ENCODE measurements at regions not wholly inside any gene's neighbourhood (a gene's known extent, or its start where the extent isn't known, plus 50 kb on each side); places are given as distances from the start of the nearest gene placed in this dataset.

- H3K27me3 ChIP-seq, result no peaks in the 10 kb centered on the region
- TF ChIP-seq CTCF (IDR thresholded peaks at IDR 0.05 in 4 of 5, conservative IDR thresholded peaks at IDR 0.05 in 1 of 5) (no peak), POLR2A (IDR thresholded peaks at IDR 0.05) (no peak)
- no peaks in the 10 kb centered on the region for H3K4me1 ChIP-seq
- no peak for ATAC-seq
- no peak overlapping the region for H3K27ac ChIP-seq
- H3K36me3 ChIP-seq, result no peaks in the 10 kb centered on the region
- DNase-seq, result no peak
- in situ Hi-C loops (cut with MboI; ENCODE audit: low sequenced_read_pairs in 4 of 4) (no loop called here), intact Hi-C loops (cut with DNase I; ENCODE audit: low total_unique reads) (no loop called here)
- H3K9me3 ChIP-seq, result peaks cover 0 to 4% (median 0%) of the 10 kb centered on the region in 3 donors
- H3K4me3 ChIP-seq, result no peak overlapping the region
These were observed 86.0 kb downstream of the DTWD1 start for GRCh38 chr15:49706805-49707204.

GRCh38 chr15:49707598-49707997, 86.8 kb downstream of the DTWD1 start:
- TF ChIP-seq CTCF (IDR thresholded peaks at IDR 0.05 in 4 of 5, conservative IDR thresholded peaks at IDR 0.05 in 1 of 5), result no peak
- no peak for TF ChIP-seq POLR2A (IDR thresholded peaks at IDR 0.05)
- Histone ChIP-seq H3K36me3 (no peaks in the 10 kb centered on the region), H3K4me3 (no peak overlapping the region), H3K9me3 (peaks cover 0 to 4% (median 0%) of the 10 kb centered on the region in 3 donors), H3K4me1 (no peaks in the 10 kb centered on the region), H3K27me3 (no peaks in the 10 kb centered on the region), H3K27ac (no peak overlapping the region)
- in situ Hi-C loops (cut with MboI; ENCODE audit: low sequenced_read_pairs in 4 of 4), result no loop called here
- ATAC-seq (no peak), DNase-seq (no peak)
- intact Hi-C loops (cut with DNase I; ENCODE audit: low total_unique reads), result no loop called here

- H3K4me3 ChIP-seq, result no peak overlapping the region
- DNase-seq (no peak), ATAC-seq (no peak)
- in situ Hi-C loops (cut with MboI; ENCODE audit: low sequenced_read_pairs in 4 of 4) (no loop called here), intact Hi-C loops (cut with DNase I; ENCODE audit: low total_unique reads) (no loop called here)
- H3K4me1 ChIP-seq, result no peaks in the 10 kb centered on the region
- no peaks in the 10 kb centered on the region for H3K27me3 ChIP-seq
- no peaks in the 10 kb centered on the region for H3K36me3 ChIP-seq
- H3K9me3 ChIP-seq, result peaks cover 0 to 4% (median 0%) of the 10 kb centered on the region in 3 donors
- no peak overlapping the region for H3K27ac ChIP-seq
- no peak for TF ChIP-seq CTCF (IDR thresholded peaks at IDR 0.05 in 4 of 5, conservative IDR thresholded peaks at IDR 0.05 in 1 of 5)
- no peak for TF ChIP-seq POLR2A (IDR thresholded peaks at IDR 0.05)
These were observed 88.9 kb downstream of the DTWD1 start for GRCh38 chr15:49709646-49710214.

GRCh38 chr15:49712162-49712561, 91.3 kb downstream of the DTWD1 start:
- H3K27me3 ChIP-seq, result no peaks in the 10 kb centered on the region
- no peaks in the 10 kb centered on the region for H3K36me3 ChIP-seq
- in situ Hi-C loops (cut with MboI; ENCODE audit: low sequenced_read_pairs in 4 of 4), result no loop called here
- ATAC-seq, result no peak
- TF ChIP-seq CTCF (IDR thresholded peaks at IDR 0.05 in 4 of 5, conservative IDR thresholded peaks at IDR 0.05 in 1 of 5), result no peak
- no peak for TF ChIP-seq POLR2A (IDR thresholded peaks at IDR 0.05)
- no peaks in the 10 kb centered on the region for H3K4me1 ChIP-seq
- H3K27ac ChIP-seq, result no peak overlapping the region
- intact Hi-C loops (cut with DNase I; ENCODE audit: low total_unique reads), result no loop called here
- peaks cover 0 to 4% (median 0%) of the 10 kb centered on the region in 3 donors for H3K9me3 ChIP-seq
- no peak overlapping the region for H3K4me3 ChIP-seq
- DNase-seq, result no peak

Measured in gastrocnemius medialis (tissue), 4 donors.